Colonic mucosa (tissue), 4 donors: ENCODE measurements at regions not wholly inside any gene's neighbourhood (a gene's known extent, or its start where the extent isn't known, plus 50 kb on each side); places are given as distances from the start of the nearest gene placed in this dataset.

Experiments
- DNase-seq: peaks from one replicate; pipeline ENCODE4 v3.0.0-alpha.2; 2020
- H3K27ac ChIP-seq: fragments of 200-600 bp; one replicate; pipeline ENCODE4 v1.8.0; 2021
- H3K27me3 ChIP-seq: fragments of 200-600 bp; one replicate; pipeline ENCODE4 v1.8.0; 2021
- H3K36me3 ChIP-seq: fragments of 200-600 bp; one replicate; pipeline ENCODE4 v1.8.0; 2021
- H3K4me1 ChIP-seq: fragments of 200-600 bp; one replicate; pipeline ENCODE4 v1.8.0; 2021; ENCODE audit warnings: mild to moderate bottlenecking
- H3K4me3 ChIP-seq: fragments of 200-600 bp; one replicate; pipeline ENCODE4 v1.8.0; 2021
- H3K9ac ChIP-seq, 2 donors: one replicate each; pipeline ENCODE4 v1.7.0; 2013; ENCODE audit warnings: control low read depth in 2 of 2, low read depth in 2 of 2, low read length in 2 of 2
- H3K9me3 ChIP-seq: fragments of 200-600 bp; one replicate; pipeline ENCODE4 v1.8.0; 2021
- intact Hi-C: fragments of 100-400 bp; cut with DNase I; formaldehyde crosslinking; loops from one replicate; pipeline ENCODE4 v1.14.1; 2022
- TF ChIP-seq, protein P1 (sequence below): fragments of 200-600 bp; IDR thresholded peaks from one replicate; pipeline ENCODE4 v1.8.0; 2022; ENCODE audit warnings: antibody characterized with exemption, mild to moderate bottlenecking
- donor health status: healthy.
- donor health status: DM: no; HTN: no; CAD: no.
- donor health status: DM: no; HTN: no; CAD: no.

DNA sequence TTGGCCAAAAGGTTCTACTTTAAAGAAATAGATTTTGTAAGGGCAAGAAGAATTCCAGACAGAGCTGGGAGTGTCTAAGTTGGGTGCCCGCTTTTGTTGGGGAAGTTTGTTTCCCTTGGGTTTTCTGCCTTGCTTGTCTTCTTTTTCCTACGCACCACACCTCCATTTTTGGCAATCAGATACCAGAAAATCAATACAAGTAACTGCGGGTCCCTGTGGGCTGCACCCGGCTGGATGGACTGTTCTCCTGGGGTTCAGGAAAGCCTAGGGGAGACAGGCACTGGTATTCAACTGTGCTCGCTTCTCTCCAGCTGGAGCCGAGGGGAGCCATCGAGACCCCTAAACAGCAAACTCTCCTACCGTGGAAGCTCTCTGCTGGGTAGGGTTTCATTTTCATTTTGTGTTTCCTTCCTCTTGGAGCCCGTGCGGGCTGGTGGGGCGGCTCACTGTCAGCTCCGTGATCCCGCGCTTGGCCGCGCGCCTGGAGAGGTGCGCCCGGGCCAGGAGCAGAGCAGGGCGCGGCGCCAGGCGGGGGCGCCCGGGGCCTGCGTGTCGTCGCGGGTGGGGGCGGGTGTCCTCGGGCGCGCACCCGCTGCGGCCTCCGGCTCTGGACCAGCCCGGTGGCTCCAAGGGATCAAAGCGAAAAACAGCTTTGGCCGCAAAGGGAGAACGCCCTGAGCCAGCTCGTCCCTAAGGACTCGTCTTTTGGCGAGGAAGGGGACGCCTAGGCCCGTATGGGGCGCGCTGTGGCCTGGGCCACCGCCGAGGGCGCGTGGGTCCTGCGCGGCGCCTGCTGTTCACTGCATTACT is 347.2 kb downstream of the ZNF536 start:
- no peaks in the 10 kb centered on the region for H3K36me3 ChIP-seq
- no peaks in the 10 kb centered on the region for H3K27me3 ChIP-seq
- intact Hi-C loops: no loop called here
- peak overlapping the region; percentile 50 for H3K27ac ChIP-seq
- no peaks in the 10 kb centered on the region for H3K9me3 ChIP-seq
- H3K9ac ChIP-seq: peak overlapping the region; percentile 26 to 59
- peak overlapping the region; percentile 44 for H3K4me3 ChIP-seq
- TF ChIP-seq, protein P1, sequence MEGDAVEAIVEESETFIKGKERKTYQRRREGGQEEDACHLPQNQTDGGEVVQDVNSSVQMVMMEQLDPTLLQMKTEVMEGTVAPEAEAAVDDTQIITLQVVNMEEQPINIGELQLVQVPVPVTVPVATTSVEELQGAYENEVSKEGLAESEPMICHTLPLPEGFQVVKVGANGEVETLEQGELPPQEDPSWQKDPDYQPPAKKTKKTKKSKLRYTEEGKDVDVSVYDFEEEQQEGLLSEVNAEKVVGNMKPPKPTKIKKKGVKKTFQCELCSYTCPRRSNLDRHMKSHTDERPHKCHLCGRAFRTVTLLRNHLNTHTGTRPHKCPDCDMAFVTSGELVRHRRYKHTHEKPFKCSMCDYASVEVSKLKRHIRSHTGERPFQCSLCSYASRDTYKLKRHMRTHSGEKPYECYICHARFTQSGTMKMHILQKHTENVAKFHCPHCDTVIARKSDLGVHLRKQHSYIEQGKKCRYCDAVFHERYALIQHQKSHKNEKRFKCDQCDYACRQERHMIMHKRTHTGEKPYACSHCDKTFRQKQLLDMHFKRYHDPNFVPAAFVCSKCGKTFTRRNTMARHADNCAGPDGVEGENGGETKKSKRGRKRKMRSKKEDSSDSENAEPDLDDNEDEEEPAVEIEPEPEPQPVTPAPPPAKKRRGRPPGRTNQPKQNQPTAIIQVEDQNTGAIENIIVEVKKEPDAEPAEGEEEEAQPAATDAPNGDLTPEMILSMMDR: no peak
- H3K4me1 ChIP-seq: no peaks in the 10 kb centered on the region
- DNase-seq: peak; percentile 44

DNA sequence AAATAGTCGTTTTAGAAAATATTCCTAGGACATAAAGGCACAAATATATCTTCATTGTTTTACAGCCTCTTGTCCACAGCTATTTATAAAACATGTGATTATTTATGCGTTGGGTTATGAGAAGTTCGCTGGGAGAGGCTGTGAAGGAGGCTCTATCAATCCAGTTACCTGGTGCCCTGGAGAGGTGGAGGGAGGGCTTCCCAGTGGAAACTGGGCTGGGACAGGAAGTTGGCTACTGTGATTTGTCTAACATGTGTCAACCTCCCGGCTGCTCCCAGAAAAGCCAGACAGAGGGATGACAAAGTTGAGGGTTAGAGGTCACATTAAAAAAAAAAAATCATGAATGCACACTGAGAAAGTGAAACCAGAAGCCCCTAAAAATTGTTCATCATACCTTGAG is 346.5 kb downstream of the ZNF536 start:
- Histone ChIP-seq H3K27ac (no peak overlapping the region), H3K36me3 (no peaks in the 10 kb centered on the region), H3K27me3 (no peaks in the 10 kb centered on the region), H3K9me3 (no peaks in the 10 kb centered on the region), H3K4me1 (no peaks in the 10 kb centered on the region), H3K4me3 (peak overlapping the region; percentile 44), H3K9ac (no peak overlapping the region)
- TF ChIP-seq, protein P1: no peak
- intact Hi-C loops: no loop called here
- no peak for DNase-seq

DNA sequence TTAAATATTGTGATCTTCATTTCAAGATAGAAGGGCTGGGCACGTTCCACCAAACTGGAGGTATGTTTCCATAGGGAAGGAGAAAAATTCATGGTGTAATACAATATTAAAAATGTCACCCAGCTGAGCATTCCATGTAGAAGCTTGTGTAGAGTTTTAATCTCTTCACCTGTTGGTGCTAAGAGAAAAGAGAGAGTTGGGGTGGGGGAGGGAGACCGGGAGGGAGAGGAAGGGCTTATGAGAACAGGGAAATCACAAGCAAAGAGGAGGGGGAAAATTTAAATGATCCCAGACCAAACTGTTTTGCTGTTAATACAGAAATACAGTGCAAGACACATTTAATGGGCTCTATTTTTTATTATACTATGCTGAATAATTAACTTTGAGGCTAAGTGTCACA is 345.8 kb downstream of the ZNF536 start:
- Histone ChIP-seq H3K4me3 (no peak overlapping the region), H3K36me3 (no peaks in the 10 kb centered on the region), H3K4me1 (no peaks in the 10 kb centered on the region), H3K27me3 (no peaks in the 10 kb centered on the region), H3K27ac (no peak overlapping the region), H3K9me3 (no peaks in the 10 kb centered on the region), H3K9ac (no peak overlapping the region)
- TF ChIP-seq, protein P1: no peak
- intact Hi-C loops: no loop called here
- no peak for DNase-seq

DNA sequence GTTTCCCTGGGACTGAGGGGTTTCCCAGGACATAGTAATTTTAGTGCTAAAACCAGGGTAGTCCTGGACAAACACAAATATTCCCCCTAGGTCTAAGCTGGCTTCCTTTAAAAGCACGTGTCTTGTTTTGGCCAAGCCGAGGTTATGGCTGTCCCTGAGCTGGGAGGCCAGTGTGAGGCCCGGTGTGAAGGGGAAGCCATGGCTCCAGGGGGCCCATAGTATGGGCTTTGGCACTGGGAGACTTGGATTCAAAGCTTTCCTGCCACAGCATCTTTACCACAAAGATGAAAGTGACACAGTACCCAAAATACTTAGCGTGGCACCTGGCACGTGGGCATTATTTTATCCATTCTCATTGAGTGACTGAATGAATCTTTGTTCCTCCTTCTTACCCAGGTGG is 345.2 kb downstream of the ZNF536 start:
- Histone ChIP-seq H3K27ac (no peak overlapping the region), H3K9me3 (no peaks in the 10 kb centered on the region), H3K36me3 (no peaks in the 10 kb centered on the region), H3K27me3 (no peaks in the 10 kb centered on the region), H3K4me1 (no peaks in the 10 kb centered on the region), H3K4me3 (no peak overlapping the region), H3K9ac (no peak overlapping the region)
- TF ChIP-seq, protein P1: no peak
- no peak for DNase-seq
- intact Hi-C loops: no loop called here

DNA sequence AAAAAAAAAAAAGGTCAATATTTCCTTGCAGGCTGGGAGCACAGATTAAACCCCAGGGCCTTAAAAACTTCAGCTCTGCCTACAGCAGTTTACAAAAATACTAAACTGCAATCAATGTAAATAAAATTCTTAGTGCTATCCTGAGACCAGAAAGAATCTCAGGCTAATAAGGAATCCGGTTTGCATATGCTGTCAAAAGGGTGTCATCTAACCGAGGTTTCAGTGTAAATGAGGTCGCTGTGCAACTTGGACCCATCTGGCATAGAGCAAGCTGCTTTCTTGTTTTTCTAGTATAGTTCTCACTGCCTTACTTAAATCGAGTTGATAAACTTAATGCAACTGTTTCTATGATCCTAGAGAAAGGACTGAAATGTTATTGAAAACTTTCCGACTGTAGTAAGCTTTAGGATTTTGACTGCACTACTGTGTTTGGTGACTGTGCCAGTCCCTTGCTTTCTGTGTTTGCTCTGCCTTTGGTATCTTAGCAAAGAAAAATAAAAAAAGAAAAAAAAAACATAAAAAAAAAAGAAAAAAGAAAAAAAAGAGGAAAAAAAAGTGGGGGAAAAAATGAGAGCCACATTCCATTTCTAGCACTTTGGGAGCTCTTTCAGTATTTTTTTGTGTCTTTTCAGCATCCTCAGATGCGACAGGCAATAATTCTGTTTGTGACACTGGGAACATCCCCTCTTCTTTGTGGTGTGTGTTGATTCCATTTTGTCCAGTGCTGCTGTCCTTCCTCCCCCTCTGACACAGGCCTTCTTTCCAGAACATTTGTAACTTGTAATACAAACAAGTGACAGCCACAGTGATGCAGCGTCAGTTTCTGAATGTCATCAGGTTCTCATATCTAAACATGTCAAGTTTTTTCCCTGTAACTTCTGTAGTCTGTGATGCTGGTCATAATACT is 340.5 kb downstream of the ZNF536 start:
- no peak for DNase-seq

More for the DNA sequence above, 340.5 kb downstream of the ZNF536 start:
- H3K27ac ChIP-seq: no peak overlapping the region
- no peaks in the 10 kb centered on the region for H3K36me3 ChIP-seq
- no peaks in the 10 kb centered on the region for H3K9me3 ChIP-seq
- no peak overlapping the region for H3K4me3 ChIP-seq
- no peak overlapping the region for H3K9ac ChIP-seq
- TF ChIP-seq, protein P1: no peak
- H3K4me1 ChIP-seq: no peaks in the 10 kb centered on the region
- intact Hi-C loops: no loop called here
- H3K27me3 ChIP-seq: no peaks in the 10 kb centered on the region
